Lung microvascular endothelial cell (primary cell): ENCODE measurements at regions not wholly inside any gene's neighbourhood (a gene's known extent, or its start where the extent isn't known, plus 50 kb on each side); places are given as distances from the start of the nearest gene placed in this dataset.

Experiments
- DNase-seq, 2 donors: peaks; one replicate each; pipeline versions ENCODE4 v3.0.0 to v3.0.0-alpha.2; 2010; ENCODE audit warnings: low read depth in 2 of 2

- DNase-seq: no peak
These were observed 1692.3 kb downstream of the GRIK2 start for GRCh38 chr6:103085801-103086200.

- DNase-seq: no peak
These were observed 1688.5 kb downstream of the GRIK2 start for GRCh38 chr6:103081876-103082630.

- DNase-seq: no peak
These were observed 1687.6 kb downstream of the GRIK2 start for GRCh38 chr6:103081126-103081525.

GRCh38 chr6:103080497-103080896 is 1687.0 kb downstream of the GRIK2 start:
- DNase-seq: no peak

GRCh38 chr6:103079867-103080266 is 1686.4 kb downstream of the GRIK2 start:
- DNase-seq: no peak

GRCh38 chr6:103062136-103062535 is 1668.6 kb downstream of the GRIK2 start:
- no peak for DNase-seq

- no peak for DNase-seq
These were observed 1654.1 kb downstream of the GRIK2 start for GRCh38 chr6:103047567-103047966.

- no peak for DNase-seq
These were observed 1648.8 kb downstream of the GRIK2 start for GRCh38 chr6:103042336-103042735.

GRCh38 chr6:103036846-103037245 is 1643.3 kb downstream of the GRIK2 start:
- DNase-seq: no peak

- DNase-seq: no peak
These were observed 1633.9 kb downstream of the GRIK2 start for GRCh38 chr6:103027271-103027931.

GRCh38 chr6:103018426-103018825 is 1624.9 kb downstream of the GRIK2 start:
- no peak for DNase-seq

- DNase-seq: no peak
These were observed 1624.4 kb downstream of the GRIK2 start for GRCh38 chr6:103017878-103018277.

GRCh38 chr6:103011605-103012004 is 1618.1 kb downstream of the GRIK2 start:
- DNase-seq: no peak

- DNase-seq: no peak
These were observed 1608.8 kb downstream of the GRIK2 start for GRCh38 chr6:103002282-103002681.

GRCh38 chr6:103001724-103002123 is 1608.2 kb downstream of the GRIK2 start:
- DNase-seq: no peak

- no peak for DNase-seq
These were observed 1607.2 kb downstream of the GRIK2 start for GRCh38 chr6:103000688-103001087.

- no peak for DNase-seq
These were observed 1602.0 kb downstream of the GRIK2 start for GRCh38 chr6:102995491-102995890.

GRCh38 chr6:102994866-102995265 is 1601.4 kb downstream of the GRIK2 start:
- no peak for DNase-seq

- DNase-seq: no peak
These were observed 1592.6 kb downstream of the GRIK2 start for GRCh38 chr6:102986086-102986485.

GRCh38 chr6:102984357-102984756 is 1590.8 kb downstream of the GRIK2 start:
- DNase-seq: no peak

GRCh38 chr6:102981490-102982015 is 1588.0 kb downstream of the GRIK2 start:
- DNase-seq: no peak

- DNase-seq: no peak
These were observed 1587.4 kb downstream of the GRIK2 start for GRCh38 chr6:102980951-102981350.

GRCh38 chr6:102961902-102962301 is 1568.4 kb downstream of the GRIK2 start:
- no peak for DNase-seq
